RWPE1 (cell line): ENCODE measurements at regions not wholly inside any gene's neighbourhood (a gene's known extent, or its start where the extent isn't known, plus 50 kb on each side); places are given as distances from the start of the nearest gene placed in this dataset.
"Not testable (repeated sequence)": the region's sequence is repeated elsewhere in the genome, so short reads cannot be mapped to it uniquely, and the experiment has no call there.

Experiments
- CTCF ChIA-PET: fragments of 350-600 bp; sonication (Branson Sonifier 250); formaldehyde crosslinking; extraction: SDS; loops from one replicate; lab custom pipeline; 2021; lab: Yijun Ruan, JAX
- POLR2A ChIA-PET: fragments of 400-600 bp; formaldehyde crosslinking; extraction: SDS; loops from one replicate; lab custom pipeline; 2020; ENCODE audit warnings: antibody characterized with exemption; ENCODE audit not compliant: low non-redundant PET; lab: Yijun Ruan, JAX
- DNase-seq: peaks from one replicate; pipeline ENCODE4 v3.0.0; 2012; ENCODE audit warnings: low spot score
- H3K27ac ChIP-seq: fragments of 450-650 bp; 2 replicates; pipeline ENCODE4 v1.5.1; 2017
- TF ChIP-seq, protein P1 (sequence below): fragments of 450-650 bp; conservative IDR thresholded peaks from 2 replicates; pipeline ENCODE4 v1.5.1; 2017; ENCODE audit warnings: low read depth, mild to moderate bottlenecking

- TF ChIP-seq, protein P1, sequence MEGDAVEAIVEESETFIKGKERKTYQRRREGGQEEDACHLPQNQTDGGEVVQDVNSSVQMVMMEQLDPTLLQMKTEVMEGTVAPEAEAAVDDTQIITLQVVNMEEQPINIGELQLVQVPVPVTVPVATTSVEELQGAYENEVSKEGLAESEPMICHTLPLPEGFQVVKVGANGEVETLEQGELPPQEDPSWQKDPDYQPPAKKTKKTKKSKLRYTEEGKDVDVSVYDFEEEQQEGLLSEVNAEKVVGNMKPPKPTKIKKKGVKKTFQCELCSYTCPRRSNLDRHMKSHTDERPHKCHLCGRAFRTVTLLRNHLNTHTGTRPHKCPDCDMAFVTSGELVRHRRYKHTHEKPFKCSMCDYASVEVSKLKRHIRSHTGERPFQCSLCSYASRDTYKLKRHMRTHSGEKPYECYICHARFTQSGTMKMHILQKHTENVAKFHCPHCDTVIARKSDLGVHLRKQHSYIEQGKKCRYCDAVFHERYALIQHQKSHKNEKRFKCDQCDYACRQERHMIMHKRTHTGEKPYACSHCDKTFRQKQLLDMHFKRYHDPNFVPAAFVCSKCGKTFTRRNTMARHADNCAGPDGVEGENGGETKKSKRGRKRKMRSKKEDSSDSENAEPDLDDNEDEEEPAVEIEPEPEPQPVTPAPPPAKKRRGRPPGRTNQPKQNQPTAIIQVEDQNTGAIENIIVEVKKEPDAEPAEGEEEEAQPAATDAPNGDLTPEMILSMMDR = no peak
- no peak overlapping the region for H3K27ac ChIP-seq
- POLR2A ChIA-PET = no interaction called here
- CTCF ChIA-PET = interaction anchor here (0.6 to 1.0 kb wide), 2 partner anchors 37 to 282 kb away, joined by 3 to 6 read pairs; no protein-coding TSS in a partner anchor
- no peak for DNase-seq
These were observed 379.6 kb upstream of the ATP11B start for GRCh38 chr3:182413682-182414081.

GRCh38 chr3:182414586-182414985 is 378.7 kb upstream of the ATP11B start:
- H3K27ac ChIP-seq = no peak overlapping the region
- DNase-seq = no peak
- ChIA-PET POLR2A (no interaction called here), CTCF (interaction anchor here (0.5 kb wide), 1 partner anchor 417 kb away, joined by 3 read pairs; no protein-coding TSS in a partner anchor)
- TF ChIP-seq, protein P1 = no peak

DNA sequence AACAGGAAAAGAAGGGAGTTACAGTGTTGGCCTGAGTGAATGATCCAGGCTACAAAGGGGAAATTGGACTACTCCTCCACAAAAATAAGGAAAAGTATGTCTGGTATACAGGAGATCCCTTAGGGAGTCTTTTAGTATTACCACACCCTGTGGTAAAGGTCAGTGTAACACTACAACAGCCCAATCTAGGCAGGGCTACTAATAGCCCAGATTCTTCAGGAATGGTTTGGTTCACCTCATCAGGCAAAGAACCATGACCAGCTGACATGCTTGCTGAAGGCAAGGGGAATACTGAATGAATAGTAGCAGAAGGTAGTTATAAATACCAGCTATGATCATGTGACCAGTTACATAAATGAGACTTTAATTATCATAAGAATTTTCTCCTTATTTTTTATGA is 372.6 kb upstream of the ATP11B start:
- ChIA-PET CTCF (interaction anchor here (0.8 kb wide), 1 partner anchor 238 kb away, joined by 3 read pairs; no protein-coding TSS in a partner anchor), POLR2A (no interaction called here)
- DNase-seq = no peak
- TF ChIP-seq, protein P1 = no peak
- H3K27ac ChIP-seq = no peak overlapping the region

DNA sequence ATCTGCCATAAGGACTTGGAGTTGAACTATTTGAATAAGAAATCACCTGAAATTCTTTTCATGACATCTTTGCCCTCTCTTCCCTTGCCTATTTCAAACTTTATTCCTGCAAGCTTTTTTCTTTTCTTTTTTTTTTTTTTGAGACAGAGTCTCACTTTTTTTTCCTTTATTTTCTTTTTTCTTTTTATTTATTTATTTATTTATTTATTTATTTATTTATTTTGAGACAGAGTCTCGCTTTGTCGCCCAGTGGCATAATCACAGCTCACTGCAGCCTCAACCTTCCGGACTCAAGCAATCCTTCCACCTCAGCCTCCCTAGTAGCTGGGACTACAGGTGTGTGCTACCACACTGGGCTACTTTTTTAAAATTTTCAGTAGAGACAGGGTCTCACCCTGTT is 369.3 kb upstream of the ATP11B start:
- CTCF ChIA-PET = interaction anchor here (0.6 kb wide), 1 partner anchor 802 kb away, joined by 5 read pairs; no protein-coding TSS in a partner anchor
- TF ChIP-seq, protein P1 = no peak

GRCh38 chr3:182425926-182426718 is 367.2 kb upstream of the ATP11B start:
- DNase-seq, CTCF ChIA-PET, H3K27ac ChIP-seq, POLR2A ChIA-PET: not testable (repeated sequence)

More for the DNA sequence above, 369.3 kb upstream of the ATP11B start:
- H3K27ac ChIP-seq = no peak overlapping the region
- POLR2A ChIA-PET = no interaction called here
- no peak for DNase-seq

DNA sequence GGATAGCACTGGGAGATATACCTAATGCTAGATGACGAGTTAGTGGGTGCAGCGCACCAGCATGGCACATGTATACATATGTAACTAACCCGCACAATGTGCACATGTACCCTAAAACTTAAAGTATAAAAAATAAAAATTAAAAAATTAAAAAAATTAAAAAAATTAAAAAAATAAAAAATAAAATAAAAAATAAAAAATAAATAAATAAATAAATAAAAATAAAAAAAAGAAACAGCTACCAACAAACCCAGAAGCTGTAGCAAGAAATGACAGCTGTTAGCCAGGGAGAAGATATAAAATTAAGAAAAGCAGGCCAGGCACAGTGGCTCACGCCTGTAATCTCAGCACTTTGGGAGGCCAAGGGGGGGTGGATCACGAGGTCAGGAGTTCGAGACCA is 361.3 kb upstream of the ATP11B start:
- POLR2A ChIA-PET, DNase-seq, CTCF ChIA-PET, H3K27ac ChIP-seq: not testable (repeated sequence)

GRCh38 chr3:182435860-182436259 is 357.4 kb upstream of the ATP11B start:
- TF ChIP-seq, protein P1 = no peak
- ChIA-PET POLR2A (no interaction called here), CTCF (no interaction called here)
- DNase-seq = no peak
- H3K27ac ChIP-seq = no peak overlapping the region
